ENCODE measurements at regions not wholly inside any gene's neighbourhood (a gene's known extent, or its start where the extent isn't known, plus 50 kb on each side); places are given as distances from the start of the nearest gene placed in this dataset.
"Not testable (repeated sequence)": the region's sequence is repeated elsewhere in the genome, so short reads cannot be mapped to it uniquely, and the experiment has no call there.

DNA sequence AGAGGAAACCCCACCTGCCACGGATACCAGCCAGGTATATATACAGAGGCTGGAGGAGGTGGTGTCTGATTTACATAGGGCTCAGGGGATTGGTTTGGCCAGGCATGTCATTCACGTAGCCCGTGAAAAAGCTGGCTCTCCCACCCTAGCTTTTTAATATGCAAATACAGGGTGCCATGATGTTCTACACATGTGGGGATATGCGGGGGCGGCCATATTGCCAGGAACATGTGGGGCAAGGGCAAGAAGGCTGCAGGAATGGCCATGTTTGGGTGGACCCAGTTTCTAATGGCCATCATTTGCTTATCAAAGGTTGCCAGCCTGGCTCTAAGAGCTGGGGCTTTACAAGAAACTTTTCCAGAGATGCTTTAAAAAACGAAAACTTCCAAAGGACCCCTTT is 131.5 kb upstream of the KIF5B start:
- Histone ChIP-seq H3K9ac (ENCODE audit: low read length) (no peak overlapping the region), H3K4me3 (ENCODE audit: low read length) (no peak overlapping the region), H3F3A (ENCODE audit: insufficient read depth, low read length, poor library complexity, severe bottlenecking) (no peaks in the 10 kb centered on the region), H3K27me3 (ENCODE audit: insufficient read depth, low read depth, low read length) (no peaks in the 10 kb centered on the region), H3K9me2 (ENCODE audit: insufficient read depth, low read length) (no peaks in the 10 kb centered on the region), H3K9me3 (ENCODE audit: low read length) (no peaks in the 10 kb centered on the region), H3K79me2 (replicated peaks; ENCODE audit: insufficient read depth, low read length) (no peaks in the 10 kb centered on the region), H3K4me2 (ENCODE audit: low read length) (no peak overlapping the region), H2AFZ (ENCODE audit: low read depth, low read length) (no peak overlapping the region), H3K36me3 (ENCODE audit: insufficient read depth, low read length) (no peaks in the 10 kb centered on the region), H3K27ac (ENCODE audit: low read length) (no peak overlapping the region), H4K20me1 (ENCODE audit: insufficient read depth) (no peaks in the 10 kb centered on the region)
- TF ChIP-seq SMC3 (conservative IDR thresholded peaks at IDR 0.05; ENCODE audit: poor library complexity) = no peak
- no peak for TF ChIP-seq EP300 (conservative IDR thresholded peaks at IDR 0.05; ENCODE audit: poor library complexity, severe bottlenecking)
- TF ChIP-seq, protein P1, sequence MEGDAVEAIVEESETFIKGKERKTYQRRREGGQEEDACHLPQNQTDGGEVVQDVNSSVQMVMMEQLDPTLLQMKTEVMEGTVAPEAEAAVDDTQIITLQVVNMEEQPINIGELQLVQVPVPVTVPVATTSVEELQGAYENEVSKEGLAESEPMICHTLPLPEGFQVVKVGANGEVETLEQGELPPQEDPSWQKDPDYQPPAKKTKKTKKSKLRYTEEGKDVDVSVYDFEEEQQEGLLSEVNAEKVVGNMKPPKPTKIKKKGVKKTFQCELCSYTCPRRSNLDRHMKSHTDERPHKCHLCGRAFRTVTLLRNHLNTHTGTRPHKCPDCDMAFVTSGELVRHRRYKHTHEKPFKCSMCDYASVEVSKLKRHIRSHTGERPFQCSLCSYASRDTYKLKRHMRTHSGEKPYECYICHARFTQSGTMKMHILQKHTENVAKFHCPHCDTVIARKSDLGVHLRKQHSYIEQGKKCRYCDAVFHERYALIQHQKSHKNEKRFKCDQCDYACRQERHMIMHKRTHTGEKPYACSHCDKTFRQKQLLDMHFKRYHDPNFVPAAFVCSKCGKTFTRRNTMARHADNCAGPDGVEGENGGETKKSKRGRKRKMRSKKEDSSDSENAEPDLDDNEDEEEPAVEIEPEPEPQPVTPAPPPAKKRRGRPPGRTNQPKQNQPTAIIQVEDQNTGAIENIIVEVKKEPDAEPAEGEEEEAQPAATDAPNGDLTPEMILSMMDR (IDR thresholded peaks at IDR 0.05; ENCODE audit: poor library complexity, severe bottlenecking) = no peak
- TF ChIP-seq, protein P2, sequence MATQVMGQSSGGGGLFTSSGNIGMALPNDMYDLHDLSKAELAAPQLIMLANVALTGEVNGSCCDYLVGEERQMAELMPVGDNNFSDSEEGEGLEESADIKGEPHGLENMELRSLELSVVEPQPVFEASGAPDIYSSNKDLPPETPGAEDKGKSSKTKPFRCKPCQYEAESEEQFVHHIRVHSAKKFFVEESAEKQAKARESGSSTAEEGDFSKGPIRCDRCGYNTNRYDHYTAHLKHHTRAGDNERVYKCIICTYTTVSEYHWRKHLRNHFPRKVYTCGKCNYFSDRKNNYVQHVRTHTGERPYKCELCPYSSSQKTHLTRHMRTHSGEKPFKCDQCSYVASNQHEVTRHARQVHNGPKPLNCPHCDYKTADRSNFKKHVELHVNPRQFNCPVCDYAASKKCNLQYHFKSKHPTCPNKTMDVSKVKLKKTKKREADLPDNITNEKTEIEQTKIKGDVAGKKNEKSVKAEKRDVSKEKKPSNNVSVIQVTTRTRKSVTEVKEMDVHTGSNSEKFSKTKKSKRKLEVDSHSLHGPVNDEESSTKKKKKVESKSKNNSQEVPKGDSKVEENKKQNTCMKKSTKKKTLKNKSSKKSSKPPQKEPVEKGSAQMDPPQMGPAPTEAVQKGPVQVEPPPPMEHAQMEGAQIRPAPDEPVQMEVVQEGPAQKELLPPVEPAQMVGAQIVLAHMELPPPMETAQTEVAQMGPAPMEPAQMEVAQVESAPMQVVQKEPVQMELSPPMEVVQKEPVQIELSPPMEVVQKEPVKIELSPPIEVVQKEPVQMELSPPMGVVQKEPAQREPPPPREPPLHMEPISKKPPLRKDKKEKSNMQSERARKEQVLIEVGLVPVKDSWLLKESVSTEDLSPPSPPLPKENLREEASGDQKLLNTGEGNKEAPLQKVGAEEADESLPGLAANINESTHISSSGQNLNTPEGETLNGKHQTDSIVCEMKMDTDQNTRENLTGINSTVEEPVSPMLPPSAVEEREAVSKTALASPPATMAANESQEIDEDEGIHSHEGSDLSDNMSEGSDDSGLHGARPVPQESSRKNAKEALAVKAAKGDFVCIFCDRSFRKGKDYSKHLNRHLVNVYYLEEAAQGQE (IDR thresholded peaks at IDR 0.05; ENCODE audit: borderline replicate concordance) = no peak

DNA sequence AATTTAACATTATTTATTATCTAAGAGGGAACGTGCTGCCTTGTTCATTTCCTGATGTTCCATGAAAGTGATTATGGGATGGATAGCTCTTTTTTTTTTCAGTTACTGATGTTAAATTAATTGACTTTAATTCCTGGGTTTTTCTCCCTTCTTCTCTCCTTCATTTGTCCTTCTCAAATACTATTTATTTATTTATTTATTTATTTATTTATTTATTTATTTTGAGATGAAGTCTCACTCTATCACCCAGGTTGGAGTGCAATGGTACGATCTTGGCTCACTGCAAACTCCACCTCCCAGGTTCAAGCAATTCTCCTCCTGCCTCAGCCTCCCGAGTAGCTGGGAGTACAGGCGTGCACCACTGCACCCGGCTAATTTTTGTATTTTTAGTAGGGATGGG is 127.4 kb upstream of the KIF5B start:
- not testable (repeated sequence) for H3K4me3 ChIP-seq (ENCODE audit: low read length); H3K27ac ChIP-seq (ENCODE audit: low read length); H3K9ac ChIP-seq (ENCODE audit: low read length); H2AFZ ChIP-seq (ENCODE audit: low read depth, low read length); H3K36me3 ChIP-seq (ENCODE audit: insufficient read depth, low read length); H3K9me2 ChIP-seq (ENCODE audit: insufficient read depth, low read length); H3K79me2 ChIP-seq (replicated peaks; ENCODE audit: insufficient read depth, low read length); H4K20me1 ChIP-seq (ENCODE audit: insufficient read depth); H3F3A ChIP-seq (ENCODE audit: insufficient read depth, low read length, poor library complexity, severe bottlenecking); H3K27me3 ChIP-seq (ENCODE audit: insufficient read depth, low read depth, low read length); H3K4me2 ChIP-seq (ENCODE audit: low read length); H3K9me3 ChIP-seq (ENCODE audit: low read length)

DNA sequence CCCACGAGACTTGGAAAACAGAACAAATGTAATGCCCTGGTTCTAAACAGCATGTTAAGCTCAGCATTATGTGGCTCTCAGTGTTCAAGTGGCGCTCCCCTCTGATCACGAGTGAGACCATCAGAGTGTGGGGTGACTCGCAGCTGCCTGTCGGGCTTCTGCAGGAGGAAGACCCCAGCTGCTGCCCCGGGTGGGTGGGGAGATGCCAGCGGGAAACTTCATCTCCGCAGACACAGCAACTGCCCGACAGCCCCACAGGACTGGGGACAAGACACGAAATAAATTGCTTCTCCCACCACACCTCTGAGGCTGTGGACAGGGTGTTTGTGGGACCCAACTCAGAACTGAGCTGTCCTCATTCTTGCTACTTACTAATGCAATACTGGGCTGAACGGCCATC is 126.3 kb upstream of the KIF5B start:
- Histone ChIP-seq H3F3A (ENCODE audit: insufficient read depth, low read length, poor library complexity, severe bottlenecking) (no peaks in the 10 kb centered on the region), H3K27me3 (ENCODE audit: insufficient read depth, low read depth, low read length) (no peaks in the 10 kb centered on the region), H3K36me3 (ENCODE audit: insufficient read depth, low read length) (no peaks in the 10 kb centered on the region), H4K20me1 (ENCODE audit: insufficient read depth) (no peaks in the 10 kb centered on the region), H2AFZ (ENCODE audit: low read depth, low read length) (no peak overlapping the region), H3K79me2 (replicated peaks; ENCODE audit: insufficient read depth, low read length) (no peaks in the 10 kb centered on the region), H3K4me3 (ENCODE audit: low read length) (no peak overlapping the region), H3K9ac (ENCODE audit: low read length) (no peak overlapping the region), H3K9me3 (ENCODE audit: low read length) (no peaks in the 10 kb centered on the region), H3K27ac (ENCODE audit: low read length) (no peak overlapping the region), H3K4me2 (ENCODE audit: low read length) (no peak overlapping the region), H3K9me2 (ENCODE audit: insufficient read depth, low read length) (no peaks in the 10 kb centered on the region)
- TF ChIP-seq POLR2AphosphoS5 (IDR thresholded peaks at IDR 0.05) = no peak
